Smooth muscle cell (in vitro differentiated cells): ENCODE measurements at regions not wholly inside any gene's neighbourhood (a gene's known extent, or its start where the extent isn't known, plus 50 kb on each side); places are given as distances from the start of the nearest gene placed in this dataset.

ENCODE experiments used
- DNase-seq: peaks from one replicate; lab custom pipeline; 2025; ENCODE audit not compliant: unreplicated experiment; lab: John Stamatoyannopoulos, UW
- H2AFZ ChIP-seq: fragments of 200-600 bp; sonication (generic); 2 replicates; pipeline ENCODE4 v1.6.0; 2016; ENCODE audit warnings: antibody characterized with exemption, low read depth, mild to moderate bottlenecking
- H3F3A ChIP-seq: fragments of 200-600 bp; sonication (generic); 2 replicates; pipeline ENCODE4 v1.6.0; 2017; ENCODE audit warnings: antibody characterized with exemption, low read depth
- H3K27ac ChIP-seq: fragments of 200-600 bp; sonication (generic); 2 replicates; pipeline ENCODE4 v1.5.1; 2016; ENCODE audit warnings: low read depth, mild to moderate bottlenecking
- H3K27me3 ChIP-seq: fragments of 200-600 bp; sonication (generic); 2 replicates; pipeline ENCODE4 v1.6.1; 2016; ENCODE audit warnings: low read depth, mild to moderate bottlenecking
- H3K36me3 ChIP-seq: fragments of 200-600 bp; sonication (generic); 2 replicates; pipeline ENCODE4 v1.5.1; 2016; ENCODE audit warnings: low read depth
- H3K4me1 ChIP-seq: fragments of 200-600 bp; sonication (generic); 2 replicates; pipeline ENCODE4 v1.5.1; 2016; ENCODE audit warnings: low read depth
- H3K4me2 ChIP-seq: fragments of 200-600 bp; sonication (generic); 2 replicates; pipeline ENCODE4 v1.6.0; 2016; ENCODE audit warnings: mild to moderate bottlenecking
- H3K4me3 ChIP-seq: fragments of 200-600 bp; sonication (generic); 2 replicates; pipeline ENCODE4 v1.5.1; 2016; ENCODE audit warnings: mild to moderate bottlenecking
- H3K79me2 ChIP-seq: fragments of 200-600 bp; sonication (generic); 2 replicates; pipeline ENCODE4 v1.6.0; 2016; ENCODE audit warnings: low read depth, mild to moderate bottlenecking
- H3K9ac ChIP-seq: fragments of 200-600 bp; sonication (generic); 2 replicates; pipeline ENCODE4 v1.6.0; 2016; ENCODE audit warnings: low read depth
- H3K9me3 ChIP-seq: fragments of 200-600 bp; sonication (generic); replicated peaks from 2 replicates; pipeline ENCODE4 v1.5.1; 2016; ENCODE audit warnings: low read depth
- H4K20me1 ChIP-seq: fragments of 200-600 bp; sonication (generic); 2 replicates; pipeline ENCODE4 v1.6.0; 2016; ENCODE audit warnings: low read depth
- WGBS: methylation state at CpG from one replicate; pipeline ENCODE4 v1.1.7; 2016; ENCODE audit warnings: low lambda C conversion rate; 5-methylcytosine and 5-hydroxymethylcytosine counted together
- TF ChIP-seq, protein P1 (sequence below): fragments of 200-600 bp; sonication (generic); IDR thresholded peaks from 2 replicates; pipeline ENCODE4 v1.5.1; 2017; ENCODE audit warnings: borderline replicate concordance, mild to moderate bottlenecking, antibody characterized with exemption; ENCODE audit not compliant: insufficient read depth, poor library complexity, severe bottlenecking

GRCh38 chr21:16312321-16312720 is 582.5 kb downstream of the USP25 start:
- Histone ChIP-seq H3K4me1 (no peaks in the 10 kb centered on the region), H4K20me1 (no peaks in the 10 kb centered on the region), H3K36me3 (no peaks in the 10 kb centered on the region), H3K4me3 (no peak overlapping the region), H3K9me3 (no peaks in the 10 kb centered on the region), H3F3A (no peaks in the 10 kb centered on the region), H3K27ac (no peak overlapping the region), H3K9ac (no peak overlapping the region), H3K4me2 (no peak overlapping the region), H2AFZ (no peak overlapping the region), H3K27me3 (no peaks in the 10 kb centered on the region), H3K79me2 (no peaks in the 10 kb centered on the region)
- TF ChIP-seq, protein P1, sequence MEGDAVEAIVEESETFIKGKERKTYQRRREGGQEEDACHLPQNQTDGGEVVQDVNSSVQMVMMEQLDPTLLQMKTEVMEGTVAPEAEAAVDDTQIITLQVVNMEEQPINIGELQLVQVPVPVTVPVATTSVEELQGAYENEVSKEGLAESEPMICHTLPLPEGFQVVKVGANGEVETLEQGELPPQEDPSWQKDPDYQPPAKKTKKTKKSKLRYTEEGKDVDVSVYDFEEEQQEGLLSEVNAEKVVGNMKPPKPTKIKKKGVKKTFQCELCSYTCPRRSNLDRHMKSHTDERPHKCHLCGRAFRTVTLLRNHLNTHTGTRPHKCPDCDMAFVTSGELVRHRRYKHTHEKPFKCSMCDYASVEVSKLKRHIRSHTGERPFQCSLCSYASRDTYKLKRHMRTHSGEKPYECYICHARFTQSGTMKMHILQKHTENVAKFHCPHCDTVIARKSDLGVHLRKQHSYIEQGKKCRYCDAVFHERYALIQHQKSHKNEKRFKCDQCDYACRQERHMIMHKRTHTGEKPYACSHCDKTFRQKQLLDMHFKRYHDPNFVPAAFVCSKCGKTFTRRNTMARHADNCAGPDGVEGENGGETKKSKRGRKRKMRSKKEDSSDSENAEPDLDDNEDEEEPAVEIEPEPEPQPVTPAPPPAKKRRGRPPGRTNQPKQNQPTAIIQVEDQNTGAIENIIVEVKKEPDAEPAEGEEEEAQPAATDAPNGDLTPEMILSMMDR, result no peak
- DNase-seq, result no peak

GRCh38 chr21:16315223-16315622 is 585.4 kb downstream of the USP25 start:
- H3K9me3 ChIP-seq, result no peaks in the 10 kb centered on the region
- DNase-seq, result no peak
- H3F3A ChIP-seq, result no peaks in the 10 kb centered on the region
- H4K20me1 ChIP-seq, result no peaks in the 10 kb centered on the region
- H3K79me2 ChIP-seq, result no peaks in the 10 kb centered on the region
- H3K27me3 ChIP-seq, result no peaks in the 10 kb centered on the region
- 97% methylated on average over 1 of the region's 1 CpG for WGBS
- no peak overlapping the region for H3K9ac ChIP-seq
- H3K4me2 ChIP-seq, result no peak overlapping the region
- H3K4me1 ChIP-seq, result no peaks in the 10 kb centered on the region
- TF ChIP-seq, protein P1, result no peak
- H3K27ac ChIP-seq, result no peak overlapping the region
- no peak overlapping the region for H2AFZ ChIP-seq
- H3K4me3 ChIP-seq, result no peak overlapping the region
- H3K36me3 ChIP-seq, result no peaks in the 10 kb centered on the region

DNA sequence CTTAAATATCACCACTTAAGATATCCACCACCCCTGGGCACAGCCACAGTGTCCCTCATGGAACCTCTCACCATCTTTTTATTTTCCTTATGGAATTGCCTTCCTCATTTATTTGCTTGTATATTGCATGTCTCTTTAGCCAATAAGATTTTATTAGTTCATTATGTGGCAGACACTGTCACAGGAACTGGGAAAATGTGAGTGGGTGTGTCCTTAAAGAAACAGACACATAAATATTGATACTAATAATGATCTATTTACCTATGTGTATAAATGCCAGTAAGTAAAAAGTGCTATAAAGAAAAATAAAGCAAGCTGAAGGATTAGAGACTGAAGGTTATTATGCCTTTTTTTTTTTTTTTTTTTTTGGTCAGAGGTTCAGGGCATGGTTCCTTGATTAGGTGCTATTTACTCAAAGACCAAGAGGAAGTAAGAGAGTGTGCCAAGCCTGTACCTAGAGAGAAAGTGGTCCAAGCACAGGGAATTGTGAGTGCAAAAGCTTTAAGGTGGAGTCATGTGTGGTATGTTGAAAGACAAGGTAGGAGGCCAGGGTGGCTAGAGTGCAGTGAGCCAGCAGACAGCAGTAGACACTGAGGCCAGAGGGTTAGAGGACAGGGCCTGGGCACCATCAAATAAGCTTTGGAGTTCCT is 589.0 kb downstream of the USP25 start:
- no peaks in the 10 kb centered on the region for H3F3A ChIP-seq
- no peaks in the 10 kb centered on the region for H4K20me1 ChIP-seq
- TF ChIP-seq, protein P1, result no peak
- H3K4me2 ChIP-seq, result no peak overlapping the region
- DNase-seq, result no peak
- H3K4me1 ChIP-seq, result no peaks in the 10 kb centered on the region
- H3K4me3 ChIP-seq, result no peak overlapping the region
- H3K27ac ChIP-seq, result no peak overlapping the region
- H2AFZ ChIP-seq, result no peak overlapping the region
- no peaks in the 10 kb centered on the region for H3K36me3 ChIP-seq
- no peaks in the 10 kb centered on the region for H3K27me3 ChIP-seq
- no peaks in the 10 kb centered on the region for H3K9me3 ChIP-seq
- no peaks in the 10 kb centered on the region for H3K79me2 ChIP-seq
- no peak overlapping the region for H3K9ac ChIP-seq

DNA sequence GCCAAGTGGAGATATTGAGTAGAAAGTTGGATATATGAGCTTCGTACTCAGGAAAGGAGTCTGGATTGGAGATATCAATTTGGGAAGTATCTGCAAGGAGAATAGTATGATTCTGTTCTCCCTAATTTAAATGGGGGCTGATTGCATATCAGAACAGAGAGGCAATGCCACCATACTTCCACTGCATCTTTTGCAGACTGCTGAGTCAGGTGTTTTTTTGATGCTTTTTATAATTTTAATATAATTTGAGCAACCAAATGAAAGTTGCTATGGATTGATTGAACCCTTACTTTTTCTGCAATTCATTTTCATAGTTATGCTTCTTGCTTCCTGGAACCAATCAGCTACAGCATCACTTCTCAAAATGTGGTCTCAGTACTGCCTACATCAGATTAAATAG is 590.3 kb downstream of the USP25 start:
- H3K9ac ChIP-seq, result no peak overlapping the region
- TF ChIP-seq, protein P1, result no peak
- H3K4me2 ChIP-seq, result no peak overlapping the region
- no peaks in the 10 kb centered on the region for H3K79me2 ChIP-seq
- no peaks in the 10 kb centered on the region for H3K9me3 ChIP-seq
- no peak overlapping the region for H2AFZ ChIP-seq
- no peak for DNase-seq
- H3K4me1 ChIP-seq, result no peaks in the 10 kb centered on the region
- H3K27me3 ChIP-seq, result no peaks in the 10 kb centered on the region
- no peak overlapping the region for H3K27ac ChIP-seq
- no peaks in the 10 kb centered on the region for H4K20me1 ChIP-seq
- H3K4me3 ChIP-seq, result no peak overlapping the region
- H3K36me3 ChIP-seq, result no peaks in the 10 kb centered on the region
- H3F3A ChIP-seq, result no peaks in the 10 kb centered on the region
- WGBS, result 94% methylated on average over 1 of the region's 1 CpG
